ENCODE measurements at regions not wholly inside any gene's neighbourhood (a gene's known extent, or its start where the extent isn't known, plus 50 kb on each side); places are given as distances from the start of the nearest gene placed in this dataset.
"Not testable (repeated sequence)": the region's sequence is repeated elsewhere in the genome, so short reads cannot be mapped to it uniquely, and the experiment has no call there.

- Histone ChIP-seq H3K27me3 (no peaks in the 10 kb centered on the region), H3K9me3 (peaks cover 19% of the 10 kb centered on the region), H3K36me3 (no peaks in the 10 kb centered on the region), H3K4me3 (no peak overlapping the region)
- no peak for DNase-seq
Measured at GRCh38 chr1:173257805-173258204, 50.7 kb upstream of the TNFSF4 start.

DNA sequence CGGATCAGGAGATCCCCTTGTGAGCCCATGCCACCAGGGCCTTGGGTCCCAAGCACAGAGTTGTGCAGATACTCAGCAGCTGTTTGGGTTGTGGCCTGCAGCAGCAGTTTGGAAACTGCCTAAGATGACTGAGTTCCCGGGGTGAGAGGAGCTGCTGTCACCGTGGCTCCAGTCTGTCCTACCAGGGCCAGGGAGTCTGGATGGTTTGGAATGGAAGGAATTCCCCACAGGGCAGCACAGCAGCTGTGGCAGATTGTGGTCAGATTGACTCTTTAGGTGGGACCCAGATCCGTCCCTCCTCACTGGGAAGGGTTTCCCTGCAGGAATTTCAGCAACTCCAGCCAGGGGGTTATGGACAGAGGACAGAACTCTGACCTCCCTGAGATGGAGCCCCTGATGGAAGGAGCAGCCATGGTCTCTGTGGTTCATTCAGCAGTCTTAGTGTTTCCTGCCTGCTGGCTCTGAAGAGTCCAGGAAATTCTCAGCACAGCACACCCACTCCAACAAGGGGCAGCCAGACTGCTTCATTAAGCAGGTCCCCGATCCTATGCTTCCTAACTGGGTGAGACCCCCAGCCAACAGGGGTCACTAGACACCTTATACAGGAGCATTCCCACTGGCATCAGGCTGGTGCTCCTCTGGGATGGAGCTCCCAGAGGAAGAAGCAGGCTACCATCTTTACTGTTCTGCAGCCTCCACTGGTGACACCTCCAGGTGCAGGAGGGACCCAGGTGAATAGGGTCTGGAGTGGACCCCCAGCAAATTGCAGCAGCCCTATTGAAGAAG lies 51.5 kb upstream of the TNFSF4 start:
- no peak for DNase-seq
- H3K27me3 ChIP-seq: no peaks in the 10 kb centered on the region
- H3K9me3 ChIP-seq: peaks cover 19% of the 10 kb centered on the region
- H3K36me3 ChIP-seq: no peaks in the 10 kb centered on the region
- no peak overlapping the region for H3K4me3 ChIP-seq

- not testable (repeated sequence) for H3K36me3 ChIP-seq, H3K27me3 ChIP-seq, DNase-seq, H3K4me3 ChIP-seq
- H3K9me3 ChIP-seq: peaks cover 19% of the 10 kb centered on the region
Measured at GRCh38 chr1:173260329-173260728, 53.2 kb upstream of the TNFSF4 start.

DNA sequence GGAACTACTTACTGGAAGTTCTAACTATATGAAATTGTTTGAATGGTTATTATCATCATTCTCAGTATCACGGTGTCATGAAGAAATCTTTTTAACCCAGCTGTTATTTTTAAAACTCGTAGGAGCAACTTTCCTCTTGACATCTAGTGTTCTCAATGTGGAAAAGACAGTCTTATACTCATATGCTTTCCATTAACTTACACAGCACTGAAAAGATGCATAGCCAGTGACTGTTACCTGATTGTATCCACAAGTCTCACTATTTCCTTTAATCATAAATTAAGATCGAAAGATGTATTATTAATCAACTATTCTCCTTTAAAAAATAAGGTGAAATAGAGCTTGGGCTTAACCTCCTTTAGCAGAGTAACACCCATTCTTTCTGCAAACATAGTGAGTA lies 59.7 kb upstream of the TNFSF4 start:
- DNase-seq: no peak
- no peaks in the 10 kb centered on the region for H3K36me3 ChIP-seq
- no peak overlapping the region for H3K4me3 ChIP-seq
- no peaks in the 10 kb centered on the region for H3K27me3 ChIP-seq
- H3K9me3 ChIP-seq: no peaks in the 10 kb centered on the region

GRCh38 chr1:173267453-173267945 lies 60.4 kb upstream of the TNFSF4 start:
- Histone ChIP-seq H3K4me3 (no peak overlapping the region), H3K9me3 (no peaks in the 10 kb centered on the region), H3K27me3 (no peaks in the 10 kb centered on the region), H3K36me3 (no peaks in the 10 kb centered on the region)
- peak; percentile 31 for DNase-seq

GRCh38 chr1:173268261-173268660 lies 61.1 kb upstream of the TNFSF4 start:
- Histone ChIP-seq H3K4me3 (no peak overlapping the region), H3K9me3 (no peaks in the 10 kb centered on the region), H3K27me3 (no peaks in the 10 kb centered on the region), H3K36me3 (no peaks in the 10 kb centered on the region)
- no peak for DNase-seq

- Histone ChIP-seq H3K36me3 (no peaks in the 10 kb centered on the region), H3K27me3 (no peaks in the 10 kb centered on the region), H3K4me3 (no peak overlapping the region), H3K9me3 (no peaks in the 10 kb centered on the region)
- DNase-seq: no peak
Measured at GRCh38 chr1:173268786-173269277, 61.7 kb upstream of the TNFSF4 start.

- no peaks in the 10 kb centered on the region for H3K27me3 ChIP-seq
- no peaks in the 10 kb centered on the region for H3K36me3 ChIP-seq
- no peak overlapping the region for H3K4me3 ChIP-seq
- peak; percentile 54 for DNase-seq
- H3K9me3 ChIP-seq: no peaks in the 10 kb centered on the region
Measured at GRCh38 chr1:173269490-173270230, 62.5 kb upstream of the TNFSF4 start.

DNA sequence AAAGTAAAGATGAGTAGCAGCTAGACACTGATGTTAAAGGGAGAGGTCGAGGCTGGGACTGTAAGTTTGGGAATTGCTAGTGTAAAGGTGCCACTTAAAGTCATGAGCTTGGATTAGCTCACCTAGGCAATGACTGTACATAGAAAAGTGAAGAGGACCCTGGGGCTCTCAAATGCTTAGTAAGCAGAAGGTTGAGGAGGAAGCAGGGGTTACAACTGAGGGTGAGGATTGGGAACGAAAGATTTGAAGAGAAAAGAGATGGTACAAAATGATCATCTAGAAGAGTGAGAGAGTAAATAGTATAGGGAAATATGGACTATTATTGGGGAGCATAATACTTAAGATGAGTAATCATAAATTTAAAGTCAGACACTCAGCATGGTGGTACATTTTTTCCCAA lies 63.1 kb upstream of the TNFSF4 start:
- DNase-seq: no peak
- Histone ChIP-seq H3K27me3 (no peaks in the 10 kb centered on the region), H3K4me3 (no peak overlapping the region)

DNA sequence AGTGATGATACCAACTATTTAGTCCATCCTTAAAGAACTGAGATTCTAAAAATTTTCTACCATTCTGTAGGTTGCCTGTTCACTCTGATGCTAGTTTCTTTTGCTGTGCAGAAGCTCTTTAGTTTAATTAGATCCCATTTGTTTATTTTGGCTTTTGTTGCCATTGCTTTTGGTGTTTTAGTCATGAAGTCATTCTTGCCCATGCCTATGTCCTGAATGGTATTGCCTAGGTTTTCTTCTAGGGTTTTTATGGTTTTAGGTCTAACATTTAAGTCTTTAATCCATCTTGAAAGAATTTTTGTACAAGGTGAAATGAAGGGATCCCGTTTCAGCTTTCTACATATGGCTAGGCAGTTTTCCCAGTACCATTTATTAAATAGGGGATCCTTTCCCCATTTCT lies 63.9 kb upstream of the TNFSF4 start:
- not testable (repeated sequence) for H3K4me3 ChIP-seq, H3K36me3 ChIP-seq, H3K9me3 ChIP-seq, H3K27me3 ChIP-seq, DNase-seq

More for the DNA sequence above, 63.1 kb upstream of the TNFSF4 start:
- H3K36me3 ChIP-seq: no peaks in the 10 kb centered on the region
- no peaks in the 10 kb centered on the region for H3K9me3 ChIP-seq

DNA sequence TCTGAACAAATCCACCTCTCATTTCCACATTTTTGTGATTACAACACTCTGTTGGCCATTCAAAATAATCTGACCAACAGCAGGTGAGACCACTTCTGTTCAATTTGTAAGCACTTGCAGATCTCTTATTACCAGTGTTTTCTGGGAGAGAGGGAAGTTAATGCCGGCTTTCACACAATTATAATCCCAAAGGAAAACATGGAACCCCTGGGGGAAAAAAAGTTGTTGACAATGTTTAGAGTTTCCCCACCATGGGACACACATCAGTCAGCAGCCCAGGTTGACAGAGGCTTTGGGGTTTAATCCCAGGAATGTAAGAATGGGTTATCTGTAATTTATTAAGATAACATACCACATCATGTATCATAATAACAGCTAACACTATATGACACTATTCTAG lies 68.4 kb upstream of the TNFSF4 start:
- no peaks in the 10 kb centered on the region for H3K27me3 ChIP-seq
- DNase-seq: no peak
- H3K9me3 ChIP-seq: no peaks in the 10 kb centered on the region
- H3K36me3 ChIP-seq: no peaks in the 10 kb centered on the region
- H3K4me3 ChIP-seq: no peak overlapping the region

DNA sequence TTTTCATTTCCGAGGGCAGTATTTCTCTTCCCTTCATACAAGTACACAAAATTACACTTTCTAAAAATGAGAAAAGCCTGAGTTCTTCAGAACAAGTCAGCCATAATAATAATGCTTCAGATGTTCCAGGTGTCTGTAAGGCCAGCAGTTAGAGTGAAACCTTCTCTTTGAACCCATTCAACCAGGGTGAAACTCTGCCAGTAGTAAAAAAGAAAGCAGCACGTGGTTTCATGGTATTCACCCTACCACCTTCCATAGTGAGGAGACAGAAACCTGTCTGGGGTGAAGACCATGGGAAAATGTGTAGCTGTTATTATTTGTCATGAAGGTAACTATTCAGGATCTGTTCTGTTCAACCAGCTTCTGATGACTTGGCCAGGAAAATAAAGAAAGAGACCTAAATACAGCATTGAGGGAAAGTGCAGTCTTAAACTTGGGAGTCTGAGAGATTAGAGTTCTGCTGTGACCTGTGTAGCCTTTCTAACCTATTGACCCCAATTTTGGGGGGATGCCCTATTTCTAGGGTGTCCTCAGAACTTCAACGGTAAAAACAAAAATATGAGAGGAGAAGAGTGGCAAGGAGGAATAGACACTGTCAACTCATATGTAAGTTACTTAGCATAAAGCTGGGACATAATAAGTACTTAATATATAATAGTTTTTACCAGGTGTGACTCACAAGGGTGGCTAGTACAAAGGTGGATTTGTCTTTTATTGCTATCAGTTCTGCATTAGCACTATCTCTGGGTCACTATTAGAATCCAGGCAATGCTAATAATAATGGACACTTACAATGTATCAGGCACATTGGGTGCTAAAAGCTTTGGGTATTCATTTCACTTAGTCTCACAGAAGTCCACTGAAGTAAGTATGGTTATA lies 70.0 kb upstream of the TNFSF4 start:
- Histone ChIP-seq H3K4me3 (no peak overlapping the region), H3K9me3 (no peaks in the 10 kb centered on the region), H3K36me3 (no peaks in the 10 kb centered on the region), H3K27me3 (no peaks in the 10 kb centered on the region)
- no peak for DNase-seq

GRCh38 chr1:173280899-173281660 lies 73.9 kb upstream of the TNFSF4 start:
- no peaks in the 10 kb centered on the region for H3K9me3 ChIP-seq
- H3K36me3 ChIP-seq: no peaks in the 10 kb centered on the region
- no peaks in the 10 kb centered on the region for H3K27me3 ChIP-seq
- H3K4me3 ChIP-seq: no peak overlapping the region
- DNase-seq: no peak

DNA sequence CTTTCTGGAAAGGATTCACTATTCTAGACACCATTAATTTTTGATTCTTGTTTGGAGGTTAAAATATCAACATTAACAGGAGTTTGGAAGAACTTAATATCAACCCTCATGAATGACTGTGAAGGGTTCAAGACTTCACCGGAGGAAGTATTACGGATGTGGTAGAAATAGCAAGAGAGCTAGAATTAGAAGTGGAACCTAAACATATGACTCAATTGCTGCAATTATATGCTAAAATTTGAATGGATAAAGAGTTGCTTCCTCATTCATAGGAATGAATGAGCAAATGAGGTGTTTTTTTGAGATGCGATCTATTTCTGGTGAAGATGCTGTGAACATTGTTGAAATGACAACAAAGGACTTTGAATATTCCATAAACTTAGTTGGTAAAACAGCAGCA lies 77.9 kb upstream of the TNFSF4 start:
- DNase-seq: no peak
- no peaks in the 10 kb centered on the region for H3K27me3 ChIP-seq
- no peak overlapping the region for H3K4me3 ChIP-seq
- H3K36me3 ChIP-seq: no peaks in the 10 kb centered on the region
- H3K9me3 ChIP-seq: no peaks in the 10 kb centered on the region

DNA sequence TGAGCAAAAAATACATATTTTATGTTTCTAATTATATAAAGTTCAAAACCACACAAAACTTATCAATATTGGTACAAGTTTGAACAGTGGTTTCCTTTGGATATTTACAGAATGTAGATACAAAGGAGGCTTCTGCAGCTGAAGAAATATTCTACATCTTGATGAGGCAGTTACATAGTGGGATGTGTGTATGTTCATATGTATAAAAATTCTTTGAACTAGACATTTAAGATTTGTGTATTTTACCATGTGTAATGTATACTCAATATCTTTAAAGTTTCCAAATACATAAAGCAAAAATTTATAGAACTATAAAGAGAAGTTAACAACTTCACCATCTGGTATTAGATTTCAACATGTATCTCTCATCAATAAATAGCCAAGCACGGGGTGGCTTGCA lies 80.7 kb upstream of the TNFSF4 start:
- Histone ChIP-seq H3K36me3 (no peaks in the 10 kb centered on the region), H3K9me3 (no peaks in the 10 kb centered on the region; the same call in 1 of the 2 replicates), H3K4me3 (no peak overlapping the region), H3K27me3 (no peaks in the 10 kb centered on the region)
- no peak for DNase-seq

GRCh38 chr1:173293756-173294155 lies 86.6 kb upstream of the TNFSF4 start:
- no peaks in the 10 kb centered on the region; the same call in 1 of the 2 replicates for H3K9me3 ChIP-seq
- no peak overlapping the region for H3K4me3 ChIP-seq
- no peak for DNase-seq
- H3K27me3 ChIP-seq: no peaks in the 10 kb centered on the region
- H3K36me3 ChIP-seq: no peaks in the 10 kb centered on the region

All from MG63 (cell line).